ENCODE measurements at regions not wholly inside any gene's neighbourhood (a gene's known extent, or its start where the extent isn't known, plus 50 kb on each side); places are given as distances from the start of the nearest gene placed in this dataset.

DNA sequence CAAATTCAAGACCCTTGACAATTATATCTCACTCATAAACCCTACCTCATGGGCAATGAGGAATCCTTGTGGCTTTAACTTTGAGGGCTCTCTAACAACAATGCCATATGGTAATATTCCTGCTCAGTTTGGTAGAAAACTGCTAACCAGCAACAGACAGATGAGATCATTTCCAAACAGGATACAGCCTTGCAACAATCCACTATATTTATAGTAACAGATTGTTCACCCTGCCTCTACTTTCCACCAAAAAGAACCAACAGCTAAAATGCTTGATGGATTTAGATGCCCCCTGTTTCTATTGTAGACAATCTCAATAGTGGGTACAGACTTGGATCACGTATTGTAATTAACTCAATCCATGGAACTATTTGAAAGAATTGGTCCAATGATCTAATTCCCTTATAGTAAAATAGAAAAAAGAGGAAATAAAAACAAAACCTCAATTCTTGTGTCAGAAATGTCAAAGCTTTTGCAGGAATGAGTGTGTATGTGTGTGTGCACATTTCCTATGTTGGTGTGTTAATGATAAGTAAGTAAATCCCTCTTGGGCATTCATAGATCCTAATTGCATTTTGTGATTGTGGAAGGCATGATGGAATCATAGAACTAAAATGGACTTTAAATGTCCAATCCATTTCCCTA lies 100.0 kb upstream of the EDEM3 start (continued):
- no peak for TF ChIP-seq HOMEZ (CRISPR knock-in tag; IDR thresholded peaks at IDR 0.05; ENCODE audit: low read depth)
- no peak for TF ChIP-seq SIN3A (IDR thresholded peaks at IDR 0.05; ENCODE audit: borderline replicate concordance, low read depth, low read length)
- TF ChIP-seq ZNF160 (CRISPR knock-in tag; IDR thresholded peaks at IDR 0.05) = no peak
- no peak for TF ChIP-seq ZNF790 (CRISPR knock-in tag; IDR thresholded peaks at IDR 0.05; ENCODE audit: borderline replicate concordance)
- no peak for TF ChIP-seq NKX3-1 (CRISPR knock-in tag; IDR thresholded peaks at IDR 0.05)
- no peak for TF ChIP-seq MAFK (conservative IDR thresholded peaks at IDR 0.05 in 1 of 2, IDR thresholded peaks at IDR 0.05 in 1 of 2; ENCODE audit: low read length in 2 of 2)
- TF ChIP-seq ZNF549 (CRISPR knock-in tag; IDR thresholded peaks at IDR 0.05) = no peak
- no peak for TF ChIP-seq RFX3 (CRISPR knock-in tag; IDR thresholded peaks at IDR 0.05)
- no peak for TF ChIP-seq RNF219 (CRISPR knock-in tag; IDR thresholded peaks at IDR 0.05)
- TF ChIP-seq ZBTB42 (CRISPR knock-in tag; IDR thresholded peaks at IDR 0.05) = no peak

DNA sequence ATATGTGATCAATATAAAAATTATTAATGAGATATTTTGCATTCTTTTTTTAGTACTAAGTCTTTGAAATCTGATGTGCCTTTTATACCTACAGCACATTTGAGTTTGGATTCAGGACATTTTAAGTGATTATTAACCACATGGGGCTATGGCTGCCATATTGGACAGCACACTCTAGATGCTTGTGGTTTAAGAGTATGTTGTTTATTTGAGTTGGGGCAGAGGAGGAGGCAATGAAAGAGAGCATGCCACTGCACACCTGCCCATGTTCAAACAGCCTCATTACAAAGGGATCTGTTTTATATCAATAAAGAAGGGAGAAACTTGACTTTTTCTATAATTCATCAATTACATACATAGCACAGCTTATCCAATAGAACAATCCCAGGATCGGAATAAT lies 99.4 kb upstream of the EDEM3 start:
- ATAC-seq (no peak), DNase-seq (ENCODE audit: low spot score) (no peak), FAIRE-seq (no peak)
- no peak overlapping the region for H3K9ac ChIP-seq (ENCODE audit: insufficient read depth, low read depth, low read length)
- 0 out of 5 replicates have a peak, but pooled peaks cover 0 to 4% of the 10 kb centered on the region in 2 experiments for H3K27me3 ChIP-seq (ENCODE audit: control insufficient read depth in 1 of 2, insufficient read depth in 2 of 2, low read length in 2 of 2)
- H3K4me1 ChIP-seq (ENCODE audit: insufficient read depth, low read length) = no peaks in the 10 kb centered on the region
- no TSS peak for BruUV-seq (replicated peaks)
- POLR2A ChIA-PET = no interaction called here
- no peak overlapping the region for H2AFZ ChIP-seq (ENCODE audit: low read length)
- H3K27ac ChIP-seq (ENCODE audit: extremely low read length, insufficient read depth, low read length) = no peak overlapping the region
- no peak for TF ChIP-seq CBX2 (IDR thresholded peaks at IDR 0.05; ENCODE audit: low read depth, low read length)
- TF ChIP-seq CBX2 (CRISPR knock-in tag; IDR thresholded peaks at IDR 0.05; ENCODE audit: low read depth) = no peak
- 3% methylated on average over 1 of the region's 1 CpG for WGBS (ENCODE audit: low lambda C conversion rate)
- in situ Hi-C loops (cut with HindIII; ENCODE audit: extremely low pct_ligation_motif_present, low pct_unique_long_range_greater_than_20kb) (no loop called here), intact Hi-C loops (cut with micrococcal nuclease; ENCODE audit: unreplicated experiment) (no loop called here)
- H3K36me3 ChIP-seq (replicated peaks in 1 of 2; ENCODE audit: control insufficient read depth in 1 of 2, insufficient read depth in 2 of 2, low read length in 2 of 2) = no peaks in the 10 kb centered on the region
- H4K20me1 ChIP-seq (ENCODE audit: insufficient read depth, low read length) = no peaks in the 10 kb centered on the region
- no peaks in the 10 kb centered on the region for H3K9me3 ChIP-seq (ENCODE audit: low read length)
- CTCF ChIA-PET (ENCODE audit: low intra/inter-chr PET ratio, low total read pairs) = no interaction called here
- H3K79me2 ChIP-seq (ENCODE audit: insufficient read depth, low read length) = no peaks in the 10 kb centered on the region
- no peak overlapping the region for H3K4me3 ChIP-seq (replicated peaks in 1 of 3; ENCODE audit: insufficient read depth in 1 of 3, low read depth in 2 of 3, low read length in 3 of 3)
- H3K4me2 ChIP-seq (ENCODE audit: low read depth, low read length) = no peak overlapping the region
